WTC11 (cell line): ENCODE measurements at regions not wholly inside any gene's neighbourhood (a gene's known extent, or its start where the extent isn't known, plus 50 kb on each side); places are given as distances from the start of the nearest gene placed in this dataset.

Source experiments
- ATAC-seq: fragments of 200-7000 bp; cut with Tn5 transposase; 2 replicates; pipeline ENCODE4 v1.10.0; 2021; ENCODE audit warnings: mild to moderate bottlenecking, moderate library complexity
- CTCF ChIA-PET: fragments of 300-600 bp; sonication (Branson Sonifier 250); formaldehyde crosslinking; loops from one replicate; lab custom pipeline; 2021; ENCODE audit warnings: antibody characterized with exemption; lab: Charles Lee
- POLR2A ChIA-PET: fragments of 350-600 bp; sonication (Branson Sonifier 250); formaldehyde crosslinking; loops from one replicate; lab custom pipeline; 2021; ENCODE audit warnings: antibody characterized with exemption; lab: Charles Lee
- DNase-seq: peaks from one replicate; pipeline ENCODE4 v3.0.0; 2021; ENCODE audit warnings: low spot score
- H3K27ac Mint-ChIP-seq: 2 replicates; pipeline ENCODE4 v1.8.0; 2021; ENCODE audit warnings: mixed read lengths
- H3K27me3 Mint-ChIP-seq: 2 replicates; pipeline ENCODE4 v1.8.0; 2021; ENCODE audit warnings: low read depth, mild to moderate bottlenecking, moderate library complexity, mixed read lengths
- H3K36me3 Mint-ChIP-seq: 2 replicates; pipeline ENCODE4 v1.8.0; 2021; ENCODE audit warnings: mixed read lengths
- H3K4me1 Mint-ChIP-seq: 2 replicates; pipeline ENCODE4 v1.8.0; 2022; ENCODE audit warnings: mixed read lengths
- H3K4me3 Mint-ChIP-seq: 2 replicates; pipeline ENCODE4 v1.8.0; 2021; ENCODE audit warnings: mild to moderate bottlenecking, moderate library complexity, mixed read lengths
- H3K9me3 Mint-ChIP-seq: 2 replicates; pipeline ENCODE4 v1.8.0; 2021; ENCODE audit warnings: mixed read lengths
- ATF1 ChIP-seq: sonication (generic); formaldehyde crosslinking; IDR thresholded peaks from 2 replicates; pipeline ENCODE4 v1.8.1; 2023; ENCODE audit warnings: mild to moderate bottlenecking, moderate library complexity, missing genetic modification reagents
- ATF3 ChIP-seq: sonication (generic); formaldehyde crosslinking; conservative IDR thresholded peaks from 2 replicates; pipeline ENCODE4 v1.8.1; 2022; ENCODE audit warnings: mild to moderate bottlenecking, missing genetic modification reagents
- ATF6 ChIP-seq: sonication (generic); formaldehyde crosslinking; IDR thresholded peaks from 2 replicates; pipeline ENCODE4 v1.8.1; 2023; ENCODE audit warnings: mild to moderate bottlenecking, missing genetic modification reagents
- E2F1 ChIP-seq: sonication (generic); formaldehyde crosslinking; IDR thresholded peaks from 2 replicates; pipeline ENCODE4 v1.8.0; 2022; ENCODE audit warnings: mild to moderate bottlenecking, missing genetic modification reagents
- E2F4 ChIP-seq: sonication (generic); formaldehyde crosslinking; IDR thresholded peaks from 2 replicates; pipeline ENCODE4 v1.8.1; 2022; ENCODE audit warnings: low read depth, mild to moderate bottlenecking, moderate library complexity, missing genetic modification reagents, borderline replicate concordance
- E2F5 ChIP-seq: sonication (generic); formaldehyde crosslinking; IDR thresholded peaks from 2 replicates; pipeline ENCODE4 v1.8.1; 2022; ENCODE audit warnings: mild to moderate bottlenecking, moderate library complexity, missing genetic modification reagents
- ERG ChIP-seq: fragments of 250-450 bp; sonication (Bioruptor Pico); IDR thresholded peaks from 2 replicates; pipeline ENCODE4 v1.8.0; 2021; ENCODE audit warnings: mild to moderate bottlenecking
- ETV6 ChIP-seq: sonication (generic); formaldehyde crosslinking; IDR thresholded peaks from 2 replicates; pipeline ENCODE4 v1.8.1; 2022; ENCODE audit warnings: mild to moderate bottlenecking, missing genetic modification reagents
- GTF2I ChIP-seq: fragments of 250-450 bp; sonication (Bioruptor Pico); conservative IDR thresholded peaks from 2 replicates; pipeline ENCODE4 v1.4.0; 2021; ENCODE audit warnings: mild to moderate bottlenecking
- KAT7 ChIP-seq: sonication (generic); formaldehyde crosslinking; IDR thresholded peaks from 2 replicates; pipeline ENCODE4 v1.8.1; 2023; ENCODE audit warnings: missing genetic modification reagents, mild to moderate bottlenecking, borderline replicate concordance
- MAX ChIP-seq: sonication (generic); formaldehyde crosslinking; IDR thresholded peaks from 2 replicates; pipeline ENCODE4 v1.8.0; 2022; ENCODE audit warnings: mild to moderate bottlenecking, missing genetic modification reagents
- MYBL2 ChIP-seq: sonication (generic); formaldehyde crosslinking; IDR thresholded peaks from 2 replicates; pipeline ENCODE4 v1.8.1; 2023; ENCODE audit warnings: mild to moderate bottlenecking, moderate library complexity, missing genetic modification reagents
- NFATC4 ChIP-seq: fragments of 250-450 bp; sonication (Bioruptor Pico); IDR thresholded peaks from 2 replicates; pipeline ENCODE4 v1.9.0; 2021; ENCODE audit warnings: mild to moderate bottlenecking
- NR3C1 ChIP-seq: sonication (generic); formaldehyde crosslinking; conservative IDR thresholded peaks from 2 replicates; pipeline ENCODE4 v1.8.1; 2023; ENCODE audit warnings: low read depth, mild to moderate bottlenecking, missing genetic modification reagents
- SP1 ChIP-seq: sonication (generic); formaldehyde crosslinking; conservative IDR thresholded peaks from 2 replicates; pipeline ENCODE4 v1.8.1; 2022; ENCODE audit warnings: missing genetic modification reagents
- ZBTB21 ChIP-seq: sonication (generic); formaldehyde crosslinking; IDR thresholded peaks from 2 replicates; pipeline ENCODE4 v1.8.1; 2023; ENCODE audit warnings: mild to moderate bottlenecking, missing genetic modification reagents, borderline replicate concordance
- ZNF138 ChIP-seq: sonication (generic); formaldehyde crosslinking; conservative IDR thresholded peaks from 2 replicates; pipeline ENCODE4 v1.8.1; 2022; ENCODE audit warnings: mild to moderate bottlenecking, moderate library complexity, missing genetic modification reagents
- ZNF263 ChIP-seq: sonication (generic); formaldehyde crosslinking; IDR thresholded peaks from 2 replicates; pipeline ENCODE4 v1.8.1; 2022; ENCODE audit warnings: low read depth, mild to moderate bottlenecking, moderate library complexity, missing genetic modification reagents
- ZNF281 ChIP-seq: sonication (generic); formaldehyde crosslinking; IDR thresholded peaks from 2 replicates; pipeline ENCODE4 v1.8.0; 2023; ENCODE audit warnings: mild to moderate bottlenecking, missing genetic modification reagents
- ZNF425 ChIP-seq: fragments of 250-450 bp; sonication (Bioruptor Pico); conservative IDR thresholded peaks from 2 replicates; pipeline ENCODE4 v1.9.0; 2021; ENCODE audit warnings: mild to moderate bottlenecking
- ZNF671 ChIP-seq: fragments of 250-450 bp; sonication (Bioruptor Pico); IDR thresholded peaks from 2 replicates; pipeline ENCODE4 v1.8.0; 2021; ENCODE audit warnings: mild to moderate bottlenecking

- TF ChIP-seq MYBL2 (CRISPR knock-in tag) = no peak
- TF ChIP-seq E2F5 (CRISPR knock-in tag) = no peak
- no peak for TF ChIP-seq ZNF138 (CRISPR knock-in tag)
- no peak for TF ChIP-seq NR3C1 (CRISPR knock-in tag)
- TF ChIP-seq ZBTB21 (CRISPR knock-in tag) = no peak
- no peak for TF ChIP-seq GTF2I (CRISPR knock-in tag)
- TF ChIP-seq ZNF671 (CRISPR knock-in tag) = no peak
- no peak for TF ChIP-seq MAX (CRISPR knock-in tag)
- TF ChIP-seq KAT7 (CRISPR knock-in tag) = no peak
- TF ChIP-seq E2F4 = no peak
- TF ChIP-seq ETV6 (CRISPR knock-in tag) = no peak
- TF ChIP-seq SP1 (CRISPR knock-in tag) = no peak
- TF ChIP-seq ZNF263 (CRISPR knock-in tag) = no peak
- TF ChIP-seq ZNF425 (CRISPR knock-in tag) = no peak
- TF ChIP-seq ERG (CRISPR knock-in tag) = no peak
- no peak for TF ChIP-seq E2F1 (CRISPR knock-in tag)
- TF ChIP-seq ATF6 (CRISPR knock-in tag) = no peak
- TF ChIP-seq, all 79 proteins: peak for 0
- DNase-seq (no peak), ATAC-seq (no peak)
- POLR2A ChIA-PET = no interaction called here
- CTCF ChIA-PET = no interaction called here
- Mint-ChIP-seq H3K36me3 (peaks cover 41% of the 10 kb centered on the region), H3K9me3 (peaks cover 50% of the 10 kb centered on the region), H3K27me3 (peaks cover 5% of the 10 kb centered on the region; the same call in 1 of the 2 replicates), H3K27ac (no peak overlapping the region), H3K4me3 (no peak overlapping the region), H3K4me1 (no peaks in the 10 kb centered on the region)
These were observed 280.2 kb upstream of the SOX11 start for GRCh38 chr2:5412001-5412400.

GRCh38 chr2:5433855-5434254 is 258.3 kb upstream of the SOX11 start:
- Mint-ChIP-seq H3K4me1 (no peaks in the 10 kb centered on the region), H3K27me3 (peaks cover 10% of the 10 kb centered on the region; the same call in 1 of the 2 replicates)
- TF ChIP-seq ZNF671 (CRISPR knock-in tag) = no peak
- TF ChIP-seq NFATC4 (CRISPR knock-in tag) = no peak
- no peak for TF ChIP-seq ATF1 (CRISPR knock-in tag)
- TF ChIP-seq SP1 (CRISPR knock-in tag) = no peak
- TF ChIP-seq ATF3 (CRISPR knock-in tag) = no peak
- TF ChIP-seq E2F5 (CRISPR knock-in tag) = no peak
- no peak for TF ChIP-seq ZNF281 (CRISPR knock-in tag)
- TF ChIP-seq, all 79 proteins: peak for 0
- Mint-ChIP-seq H3K27ac (no peak overlapping the region), H3K9me3 (peaks cover 72% of the 10 kb centered on the region), H3K4me3 (no peak overlapping the region), H3K36me3 (peaks cover 54% of the 10 kb centered on the region)
- CTCF ChIA-PET = no interaction called here
- POLR2A ChIA-PET = no interaction called here
- DNase-seq (no peak), ATAC-seq (no peak)
